ENCODE measurements at regions not wholly inside any gene's neighbourhood (a gene's known extent, or its start where the extent isn't known, plus 50 kb on each side); places are given as distances from the start of the nearest gene placed in this dataset.

DNA sequence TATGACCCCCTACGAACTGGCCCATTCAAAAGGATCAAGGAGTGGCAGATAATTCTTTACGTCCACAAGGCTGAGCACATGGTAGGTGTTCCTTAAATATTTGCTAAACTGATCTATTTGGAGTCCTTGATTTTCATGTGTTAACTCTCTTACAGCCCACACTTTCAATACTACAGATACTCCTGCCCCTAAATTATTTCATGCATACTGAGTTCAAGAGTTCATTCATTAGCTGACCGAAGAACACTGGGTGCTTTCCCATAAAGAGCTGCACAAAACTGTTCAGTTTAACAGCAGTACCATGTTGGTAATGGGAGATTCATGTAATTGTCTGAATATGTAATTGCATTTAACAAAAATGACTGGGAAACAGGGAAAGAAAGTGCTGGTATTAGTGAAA, 170.5 kb upstream of the ADO start:
- DNase-seq = no peak

DNA sequence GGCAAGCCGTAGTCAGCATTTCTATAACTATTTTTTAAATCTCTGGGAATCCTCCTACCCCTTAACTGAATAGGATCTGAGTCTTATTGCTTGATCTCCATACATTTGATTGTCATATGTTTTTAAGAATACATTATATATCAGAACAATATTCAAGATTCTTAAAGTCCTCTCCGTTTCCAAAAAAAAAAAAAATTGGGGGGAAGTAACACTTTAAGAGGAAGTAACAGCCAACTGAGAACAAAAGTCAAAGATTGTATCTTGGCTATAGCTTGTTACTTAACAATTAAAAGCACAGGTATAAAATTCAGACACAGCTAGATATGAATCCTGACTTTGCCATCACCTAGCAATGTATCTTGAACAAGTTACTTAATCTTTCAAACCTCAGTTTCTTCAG, 169.9 kb upstream of the ADO start:
- no peak for DNase-seq

DNA sequence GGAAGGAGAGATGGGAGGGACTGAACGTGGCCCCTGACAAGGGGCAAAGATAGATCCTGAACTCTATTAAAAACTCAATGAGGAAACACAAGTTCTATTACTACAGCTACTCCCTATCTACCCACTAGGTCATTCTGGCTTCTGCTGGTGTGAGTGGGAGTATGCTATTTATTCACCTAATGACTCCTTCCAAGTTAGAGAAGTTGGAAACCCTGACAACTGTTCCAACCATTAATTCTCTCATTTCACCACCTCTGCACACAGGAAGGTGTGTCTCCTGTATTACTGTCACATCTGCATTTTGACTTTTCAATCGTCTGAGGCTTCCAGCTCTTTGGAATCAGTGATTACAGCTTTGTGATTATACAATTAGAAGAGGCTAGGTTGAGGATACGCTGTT, 169.4 kb upstream of the ADO start:
- no peak for DNase-seq

DNA sequence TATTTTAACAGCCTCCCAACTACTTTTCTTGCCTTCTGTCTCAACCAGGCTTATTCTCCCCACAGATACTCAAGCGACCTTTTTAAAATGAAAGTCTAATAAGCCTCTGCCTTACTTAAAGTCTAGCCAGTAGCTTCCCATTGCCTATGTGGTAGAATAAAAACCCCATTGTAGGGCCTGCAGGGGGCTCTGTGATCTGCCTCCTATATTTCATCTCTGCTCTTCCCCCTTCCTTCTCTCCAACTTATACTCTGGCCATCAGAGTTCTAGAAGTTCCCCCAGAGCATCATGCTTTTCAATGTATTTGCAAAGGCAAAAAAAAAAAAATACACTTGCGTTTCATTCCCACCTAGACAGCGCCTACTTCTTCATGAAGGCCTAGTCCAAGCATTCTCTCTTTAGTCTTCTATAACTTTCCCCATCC, 167.7 kb upstream of the ADO start:
- no peak for DNase-seq

GRCh38 chr10:62637249-62638061, 167.1 kb upstream of the ADO start:
- DNase-seq = peak in 3 of 4 experiments; percentile 6 to 24 (median 9)

- no peak for DNase-seq
Observed at GRCh38 chr10:62638062-62638477, 166.4 kb upstream of the ADO start.

DNA sequence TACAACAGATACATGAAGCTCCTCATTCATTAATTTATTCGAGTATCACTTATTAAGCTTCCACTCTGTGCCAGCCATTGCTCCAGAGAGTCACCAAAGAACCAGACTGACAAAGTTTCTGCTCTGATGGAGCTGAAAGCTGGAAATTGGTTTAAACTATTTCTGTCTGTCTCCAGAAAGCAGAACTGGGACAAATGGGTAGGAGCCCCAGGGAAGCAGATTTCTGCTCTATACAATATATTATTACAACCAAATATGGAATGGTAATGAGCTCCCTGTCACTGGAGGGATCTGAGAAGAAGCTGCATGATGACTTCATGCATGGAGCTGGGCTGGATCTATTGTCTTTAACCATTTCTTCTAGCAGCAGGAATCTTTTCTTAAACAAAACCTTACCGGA, 165.4 kb upstream of the ADO start:
- no peak for DNase-seq

DNA sequence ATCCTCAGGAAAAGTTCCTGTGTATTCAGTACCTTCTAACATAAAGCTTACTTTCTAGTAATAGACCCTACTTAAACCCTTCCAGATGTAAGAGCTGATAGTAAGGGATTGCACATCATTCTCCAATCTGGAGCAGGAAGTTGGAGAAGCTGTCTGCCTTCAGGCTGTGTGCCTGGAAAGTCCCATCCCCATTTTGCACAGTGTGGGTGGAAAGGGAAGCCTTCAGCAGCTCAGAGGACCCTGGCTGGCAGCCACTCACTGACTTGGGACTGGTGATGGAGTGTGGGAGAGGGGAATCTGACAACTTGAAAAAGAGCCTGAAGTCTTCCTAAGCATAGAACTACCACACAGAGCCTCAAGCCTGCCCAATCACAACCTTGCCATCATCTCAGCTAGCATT, 164.1 kb upstream of the ADO start:
- DNase-seq = no peak

DNA sequence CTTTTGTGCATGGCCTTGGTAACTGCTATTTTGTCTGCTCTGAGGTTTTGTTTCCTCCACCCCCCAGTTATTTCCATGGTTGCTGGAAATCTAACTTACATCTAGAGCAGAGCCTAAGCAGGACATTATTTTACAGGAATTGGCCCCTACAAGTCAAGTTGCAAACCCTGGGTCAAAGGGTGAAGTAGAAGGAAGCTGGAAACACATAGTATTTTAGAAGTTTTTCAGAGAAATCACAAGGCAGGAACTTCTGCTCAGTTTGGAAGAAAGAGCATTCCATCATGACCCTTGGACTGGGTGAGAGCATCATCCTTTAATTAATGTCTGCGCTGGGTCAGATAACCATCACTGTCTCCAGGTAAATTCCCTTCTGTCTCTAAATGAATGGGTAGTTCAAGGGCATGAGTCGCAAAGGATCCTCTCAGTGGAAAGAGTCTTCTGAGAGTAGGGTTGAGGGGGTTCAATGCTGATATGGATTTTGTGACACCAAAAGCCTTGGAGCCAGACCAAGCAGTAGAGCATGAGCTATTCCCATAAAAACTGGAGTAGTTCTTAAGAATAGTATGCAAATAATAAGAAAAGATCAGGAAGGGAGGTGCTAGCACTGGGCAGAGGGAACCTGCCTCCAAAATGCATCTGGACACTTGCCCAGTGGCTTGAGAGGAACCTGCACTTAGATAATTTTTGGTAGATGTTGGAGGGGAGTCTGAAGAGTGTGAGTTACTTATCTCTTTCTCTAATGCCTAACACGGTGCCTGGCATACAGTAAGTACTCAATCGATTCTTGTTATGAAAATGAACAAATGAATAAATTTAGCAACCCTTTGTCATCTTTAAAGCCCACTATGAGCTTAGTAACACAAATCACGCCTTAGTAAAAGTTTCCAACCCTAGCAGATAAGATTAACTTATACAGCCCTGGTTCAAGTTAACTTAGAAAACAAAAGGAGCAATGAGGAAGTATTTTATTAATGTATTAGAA, 160.6 kb upstream of the ADO start:
- DNase-seq = no peak

GRCh38 chr10:62647375-62648092, 157.0 kb upstream of the ADO start:
- no peak for DNase-seq

DNA sequence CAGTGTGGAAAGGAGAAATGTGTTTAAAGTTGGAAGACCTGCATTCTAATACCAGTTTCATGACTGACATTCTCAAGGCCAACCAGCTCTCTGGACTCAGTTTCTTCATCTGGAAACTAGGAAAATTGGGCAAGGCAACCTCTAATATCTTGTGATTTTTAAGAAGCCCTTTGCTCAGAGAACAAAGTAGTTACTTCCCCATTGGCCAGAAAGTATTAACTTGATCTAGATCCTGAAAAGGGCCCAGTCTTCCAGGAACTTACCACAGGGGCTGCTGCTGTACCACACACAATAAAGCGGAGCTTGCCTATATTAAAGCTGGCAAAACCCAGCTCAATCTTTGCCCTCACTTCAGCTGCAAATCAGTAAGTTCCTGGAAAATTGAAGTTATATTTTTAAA, 155.6 kb upstream of the ADO start:
- no peak for DNase-seq

DNA sequence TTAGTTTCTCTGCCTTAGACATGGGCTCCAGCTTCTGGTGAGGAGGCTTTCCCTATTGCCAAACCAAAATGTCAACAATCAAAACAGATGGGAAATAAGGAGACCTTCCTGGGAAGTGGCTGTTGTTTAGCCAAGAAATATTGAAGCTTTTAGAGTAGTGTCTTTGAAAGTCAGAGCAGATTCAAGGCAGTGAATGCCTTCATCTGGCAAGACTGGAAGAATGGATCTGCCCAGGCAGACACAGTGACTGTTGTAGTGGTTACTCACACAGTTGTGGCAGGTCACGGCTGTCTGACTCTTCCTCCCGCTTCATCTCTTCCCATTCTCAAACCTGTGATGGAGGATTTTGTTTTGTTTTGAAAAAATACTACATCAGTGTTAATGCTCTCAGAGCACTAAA, 154.1 kb upstream of the ADO start:
- DNase-seq = no peak

DNA sequence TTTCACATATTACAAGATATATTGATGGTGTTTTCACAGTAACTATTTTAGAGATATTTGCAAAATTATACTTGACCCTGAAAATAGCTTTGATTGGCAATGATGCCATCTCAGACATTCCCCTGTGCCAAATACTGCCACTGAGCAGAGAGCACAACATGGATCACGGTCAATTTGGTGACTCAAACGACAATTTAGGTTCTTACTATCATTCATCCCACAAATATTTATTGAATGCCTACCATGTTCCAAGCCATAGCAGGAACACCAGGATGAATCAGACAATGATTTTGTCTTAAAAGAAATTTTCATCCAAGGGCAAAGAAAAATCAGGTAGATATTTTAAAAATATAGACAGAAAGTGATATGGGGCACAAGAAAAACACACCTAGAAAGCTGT, 153.2 kb upstream of the ADO start:
- no peak for DNase-seq

DNA sequence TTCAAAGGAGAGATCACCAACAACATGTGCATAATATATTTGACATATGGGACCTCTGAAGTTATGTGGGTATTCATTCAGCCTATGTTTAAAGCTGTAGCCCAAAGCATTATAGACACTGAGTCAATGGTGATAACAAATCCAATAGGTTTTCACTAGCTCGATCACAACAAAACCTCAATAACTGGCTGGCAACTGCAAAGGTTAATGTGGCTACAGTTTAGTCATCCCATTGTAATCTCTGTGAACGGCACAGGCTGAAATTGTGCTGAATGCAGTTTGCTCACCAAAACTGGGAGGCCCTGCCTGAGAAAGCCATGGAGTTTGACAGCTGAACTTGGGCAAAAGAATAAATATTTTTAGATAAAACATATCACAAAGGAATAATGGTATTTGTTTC, 152.4 kb upstream of the ADO start:
- DNase-seq = no peak

DNA sequence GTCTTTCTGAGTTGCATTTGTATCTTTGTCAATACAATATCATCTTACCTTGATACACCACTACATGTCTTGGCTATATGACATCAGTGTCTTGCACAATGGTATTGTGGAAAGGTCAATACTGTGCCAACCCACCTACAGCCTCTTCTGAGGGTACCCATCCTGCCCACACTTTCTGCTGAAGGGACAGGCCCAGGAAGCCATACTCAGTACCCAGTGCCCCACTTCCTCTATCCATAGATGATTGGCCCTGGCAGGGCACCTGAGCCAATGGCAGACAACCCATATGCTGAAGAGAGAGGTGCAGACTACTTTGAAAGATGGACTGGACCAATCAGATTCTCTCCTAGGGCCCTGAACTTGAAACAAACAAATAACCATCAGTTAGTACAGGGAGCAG, 152.0 kb upstream of the ADO start:
- no peak for DNase-seq

DNA sequence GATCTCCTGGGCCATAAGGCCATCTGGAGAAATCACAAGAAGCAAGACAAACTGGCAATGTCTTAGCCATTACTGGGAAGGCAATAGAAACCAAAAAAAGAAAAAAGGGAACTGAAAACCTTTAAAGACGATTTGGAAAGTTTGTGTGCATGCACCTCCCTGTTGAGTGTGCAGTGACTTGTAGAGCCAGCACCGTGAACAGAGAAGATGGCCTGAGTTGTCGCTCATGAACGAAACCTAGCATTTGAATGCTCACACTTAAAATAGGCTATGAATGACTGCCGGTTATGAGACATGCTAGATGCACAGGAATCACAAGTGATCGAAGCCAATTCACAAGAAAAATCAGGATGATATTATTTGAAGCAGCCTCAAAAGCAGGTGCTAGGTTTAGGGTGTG, 151.3 kb upstream of the ADO start:
- DNase-seq = no peak

GRCh38 chr10:62654966-62655336, 149.6 kb upstream of the ADO start:
- DNase-seq = no peak

DNA sequence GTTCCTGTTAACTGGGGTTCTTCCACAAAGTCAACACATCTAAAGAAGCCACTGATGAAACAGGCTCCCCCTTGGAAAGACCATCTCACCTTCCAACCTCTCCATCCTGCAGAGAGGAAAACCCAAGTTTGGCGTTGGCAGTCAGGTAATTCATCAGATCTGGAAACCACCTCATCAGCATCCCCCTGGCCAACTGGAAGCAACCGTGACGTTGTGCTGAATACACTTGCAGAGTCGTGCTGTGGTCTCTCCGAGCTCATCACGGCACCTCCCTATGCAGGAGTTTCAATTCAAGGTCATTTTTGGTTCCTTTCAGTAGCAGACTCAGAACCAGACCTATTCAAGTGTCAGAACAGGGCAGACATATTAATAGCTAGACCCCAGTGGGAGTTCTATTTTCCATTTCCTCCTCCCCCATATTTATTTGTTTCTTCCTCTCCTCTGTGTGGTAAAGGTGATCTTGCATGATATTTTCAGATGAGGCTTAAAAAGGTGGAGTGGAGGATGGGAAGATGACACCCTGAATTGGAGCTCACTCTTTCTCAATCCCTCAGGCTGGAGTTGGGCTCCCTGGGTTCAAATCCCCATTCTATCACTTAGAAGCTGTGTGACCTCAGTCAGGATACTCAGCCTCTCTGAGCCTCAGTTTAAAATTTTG, 149.1 kb upstream of the ADO start:
- DNase-seq = no peak

DNA sequence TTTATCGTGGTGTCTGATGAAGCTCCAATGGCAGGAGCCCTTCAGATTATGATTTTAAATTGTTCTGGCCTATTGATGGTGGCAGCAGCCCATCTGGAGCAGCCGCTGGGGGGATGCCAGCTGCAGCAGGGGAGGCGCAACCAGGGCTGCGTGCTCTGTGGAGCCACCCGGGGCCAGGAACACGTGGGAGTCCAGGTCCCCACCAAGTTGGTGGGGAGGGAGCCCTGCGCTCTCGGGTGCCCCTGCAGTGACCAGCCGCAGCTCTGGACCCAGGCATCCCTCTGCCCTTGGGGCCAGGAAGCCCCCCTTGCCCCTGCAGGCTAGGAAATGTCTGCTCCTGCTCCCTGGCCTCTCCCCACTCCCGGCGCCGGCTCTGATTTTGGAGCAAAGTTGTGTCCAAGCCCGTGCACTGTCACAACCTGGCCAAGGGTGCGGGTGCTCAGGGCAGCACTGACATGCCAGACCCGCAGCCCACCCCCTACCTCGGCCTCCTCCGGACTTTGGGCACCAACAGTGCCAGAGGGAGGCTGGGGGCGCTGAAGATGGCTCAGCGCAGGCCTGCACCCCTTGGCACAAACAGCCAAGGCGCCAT, 147.2 kb upstream of the ADO start:
- DNase-seq = no peak

DNA sequence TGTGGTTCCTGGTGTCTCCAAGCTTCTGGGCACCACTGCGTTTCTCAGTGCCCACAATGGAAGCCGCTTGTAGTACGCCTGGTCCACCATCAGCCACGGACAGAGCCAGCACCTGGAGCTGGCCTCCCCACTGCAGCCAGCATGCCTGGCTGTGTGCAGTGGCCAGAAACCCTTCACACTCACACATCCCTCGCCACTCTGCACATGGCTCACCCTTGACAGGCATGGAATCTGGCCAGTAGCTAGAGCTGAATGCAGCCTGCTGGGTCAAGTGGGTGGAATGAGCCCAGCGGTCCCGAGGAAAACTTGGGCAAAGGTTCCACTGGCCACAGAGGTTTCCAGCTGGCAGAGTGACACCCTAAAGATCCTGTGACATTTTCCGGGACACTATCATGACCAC, 146.0 kb upstream of the ADO start:
- no peak for DNase-seq

DNA sequence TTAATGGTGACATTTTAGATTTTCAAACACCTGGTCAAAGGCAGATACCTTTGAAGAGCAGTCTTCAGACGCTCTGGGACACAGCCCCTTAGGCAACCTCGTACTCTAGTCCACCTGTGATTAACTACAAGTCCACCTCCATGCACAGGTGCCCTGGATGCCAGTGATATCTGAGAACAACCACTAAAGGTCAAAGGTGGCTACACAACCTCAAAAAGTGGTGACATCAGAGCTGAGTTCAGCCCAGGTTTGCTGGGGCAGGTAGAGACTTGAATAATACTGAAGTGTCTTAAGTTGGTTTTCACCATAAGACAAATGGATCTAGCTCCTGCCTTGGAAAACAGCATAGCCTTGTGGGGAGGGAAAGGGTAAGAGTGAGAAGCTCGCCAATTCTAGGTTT, 143.4 kb upstream of the ADO start:
- DNase-seq = no peak

GRCh38 chr10:62662486-62662885, 142.0 kb upstream of the ADO start:
- no peak for DNase-seq

DNA sequence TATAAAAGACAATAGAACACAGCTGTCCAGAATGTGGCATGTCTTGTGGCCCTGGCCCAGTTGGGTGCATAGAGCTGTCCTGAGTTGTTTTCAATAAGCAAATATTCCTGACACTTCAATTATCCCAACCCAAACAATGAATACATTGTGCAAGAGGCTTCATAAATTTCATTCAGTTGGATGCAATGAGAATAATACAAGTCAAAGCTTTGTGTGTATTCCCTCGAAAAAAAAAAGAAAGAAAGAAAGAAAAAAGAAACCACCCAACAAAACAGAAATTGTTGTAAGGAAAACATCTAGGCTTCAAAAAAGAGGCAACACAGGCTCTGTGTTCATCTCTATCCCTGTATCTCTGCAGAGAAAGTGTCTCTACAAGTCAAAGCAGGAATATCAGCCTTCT, 138.7 kb upstream of the ADO start:
- DNase-seq = no peak
